Endothelial cell of umbilical vein (primary cell): ENCODE measurements at regions not wholly inside any gene's neighbourhood (a gene's known extent, or its start where the extent isn't known, plus 50 kb on each side); places are given as distances from the start of the nearest gene placed in this dataset.

Experiments used
- BruUV-seq: library from RNA; stranded (reverse); fragments of 400-500 nt; replicated peaks from 2 replicates; lab custom pipeline; 2021; lab: Mats Ljungman, UMichigan
- CTCF ChIA-PET: fragments of 300-600, 350-600 bp; sonication (Branson Sonifier 250); formaldehyde crosslinking; loops from one replicate; lab custom pipeline; 2021; ENCODE audit warnings: antibody characterized with exemption, inconsistent platforms; lab: Charles Lee
- POLR2A ChIA-PET: fragments of 300-600, 350-600 bp; sonication (Branson Sonifier 250); formaldehyde crosslinking; loops from one replicate; lab custom pipeline; 2021; ENCODE audit warnings: antibody characterized with exemption, inconsistent platforms; lab: Charles Lee
- DNase-seq: peaks from one replicate; pipeline ENCODE4 v3.0.0-alpha.2; 2011; ENCODE audit warnings: low read depth, low spot score
- FAIRE-seq: peaks from 2 replicates; lab custom pipeline; 2011; peaks lifted over from hg19 to GRCh38; lab: Jason Lieb, UNC
- H2AFZ ChIP-seq: 2 replicates; pipeline ENCODE4 v1.6.0; 2012; ENCODE audit warnings: low read depth, low read length, control low read depth, inconsistent platforms
- H3K27ac ChIP-seq: 2 replicates; pipeline ENCODE4 v1.5.1; 2011; ENCODE audit warnings: low read depth, mild to moderate bottlenecking, control low read depth, low read length, moderate library complexity; ENCODE audit not compliant: insufficient read depth
- H3K27me3 ChIP-seq, 2 experiments: 2 replicates each; pipeline versions ENCODE4 v1.6.0 to v1.6.1; 2011; ENCODE audit warnings: low read length in 2 of 2, mixed read lengths in 1 of 2; ENCODE audit not compliant: control insufficient read depth in 2 of 2, insufficient read depth in 2 of 2
- H3K36me3 ChIP-seq, 2 experiments: 2 replicates in 1 of 2; 3 replicates in 1 of 2; pipeline ENCODE4 v1.5.1; 2011; ENCODE audit warnings: low read length in 2 of 2, mild to moderate bottlenecking in 1 of 2, moderate library complexity in 1 of 2; ENCODE audit not compliant: control insufficient read depth in 2 of 2, insufficient read depth in 2 of 2; ENCODE audit errors: extremely low read depth in 1 of 2
- H3K4me1 ChIP-seq: 3 replicates; pipeline ENCODE4 v1.5.1; 2011; ENCODE audit warnings: mild to moderate bottlenecking, low read length; ENCODE audit not compliant: control insufficient read depth, insufficient read depth; ENCODE audit errors: extremely low read depth
- H3K4me2 ChIP-seq: 2 replicates; pipeline ENCODE4 v1.6.1; 2011; ENCODE audit warnings: low read length, control low read depth, mixed read lengths; ENCODE audit not compliant: insufficient read depth
- H3K4me3 ChIP-seq, 3 experiments: fragments of 200-600 bp in 1 of 3; sonication (generic), shearing (Covaris generic) in 1 of 3; replicated peaks in 1 of 3; 2 replicates each; pipeline ENCODE4 v1.5.1; 2011 to 2016; ENCODE audit warnings: control low read depth in 3 of 3, low read length in 3 of 3, mild to moderate bottlenecking in 2 of 3, inconsistent platforms in 1 of 3, low read depth in 1 of 3, moderate library complexity in 1 of 3; ENCODE audit not compliant: insufficient read depth in 1 of 3
- H3K79me2 ChIP-seq: 2 replicates; pipeline ENCODE4 v1.6.0; 2012; ENCODE audit warnings: low read length, inconsistent platforms; ENCODE audit not compliant: control insufficient read depth, insufficient read depth
- H3K9ac ChIP-seq: replicated peaks from 2 replicates; pipeline ENCODE3; 2011; ENCODE audit warnings: low read length, control low read depth; ENCODE audit not compliant: insufficient read depth; ENCODE audit errors: extremely low read depth
- H3K9me1 ChIP-seq: replicated peaks from 3 replicates; pipeline ENCODE4 v1.6.0; 2011; ENCODE audit warnings: mild to moderate bottlenecking, low read length; ENCODE audit not compliant: control insufficient read depth, insufficient read depth; ENCODE audit errors: extremely low read depth
- H3K9me3 ChIP-seq: replicated peaks from 2 replicates; pipeline ENCODE4 v1.5.1; 2012; ENCODE audit warnings: low read length, inconsistent platforms; ENCODE audit not compliant: control insufficient read depth, insufficient read depth
- H4K20me1 ChIP-seq: replicated peaks from 2 replicates; pipeline ENCODE3; 2011; ENCODE audit warnings: mild to moderate bottlenecking, low read length; ENCODE audit not compliant: control insufficient read depth, insufficient read depth; ENCODE audit errors: extremely low read depth
- CTCF ChIP-seq, 2 donors: IDR thresholded peaks; 1 replicate in 1 of 2; 2 replicates in 1 of 2; pipeline ENCODE4 v1.5.1; 2011; ENCODE audit warnings: low read length in 2 of 2, mild to moderate bottlenecking in 2 of 2, moderate library complexity in 2 of 2, control low read depth in 1 of 2, inconsistent platforms in 1 of 2, low read depth in 1 of 2; ENCODE audit not compliant: insufficient read depth in 1 of 2; ENCODE audit errors: extremely low read depth in 1 of 2
- EZH2 ChIP-seq: IDR thresholded peaks from 2 replicates; pipeline ENCODE4 v1.6.1; 2012; ENCODE audit warnings: borderline replicate concordance, low read depth, mild to moderate bottlenecking, moderate library complexity, low read length, inconsistent platforms; ENCODE audit not compliant: severe bottlenecking
- FOS ChIP-seq: IDR thresholded peaks from 2 replicates; pipeline ENCODE4 v1.6.1; 2011; ENCODE audit warnings: mild to moderate bottlenecking, low read length, moderate library complexity, borderline replicate concordance; ENCODE audit not compliant: insufficient read depth
- GATA2 ChIP-seq: IDR thresholded peaks from 2 replicates; pipeline ENCODE4 v1.7.0; 2011; ENCODE audit warnings: low read depth, mild to moderate bottlenecking, moderate library complexity, mixed read lengths, low read length; ENCODE audit not compliant: insufficient read length, insufficient read depth
- JUN ChIP-seq: IDR thresholded peaks from 2 replicates; pipeline ENCODE4 v1.6.1; 2011; ENCODE audit warnings: borderline replicate concordance, low read depth; ENCODE audit not compliant: insufficient read length, insufficient read depth
- MAX ChIP-seq: IDR thresholded peaks from 2 replicates; pipeline ENCODE4 v1.6.1; 2011; ENCODE audit not compliant: insufficient read depth, insufficient read length
- MYC ChIP-seq: IDR thresholded peaks from one replicate; pipeline ENCODE4 v1.6.1; 2011; ENCODE audit warnings: mild to moderate bottlenecking, low read depth, low read length
- POLR2A ChIP-seq: IDR thresholded peaks from 2 replicates; pipeline ENCODE4 v1.6.1; 2012; ENCODE audit warnings: low read depth, mild to moderate bottlenecking, control low read depth, low read length
- POLR2AphosphoS5 ChIP-seq: IDR thresholded peaks from 2 replicates; pipeline ENCODE4 v1.6.1; 2012; ENCODE audit warnings: low read depth, mild to moderate bottlenecking, control low read depth, low read length, moderate library complexity; ENCODE audit not compliant: insufficient read depth
- dilution Hi-C: fragments of 300-500 bp; cut with MboI; formaldehyde crosslinking; loops from one replicate; pipeline ENCODE4 v1.15.0; 2019; ENCODE audit warnings: low sequenced_read_pairs; ENCODE audit not compliant: extremely low pct_ligation_motif_present
- intact Hi-C: fragments of 100-400 bp; cut with micrococcal nuclease; formaldehyde crosslinking; loops from one replicate; pipeline ENCODE4 v1.10.0; 2022

- no TSS peak for BruUV-seq
- Histone ChIP-seq H3K4me1 (no peaks in the 10 kb centered on the region), H3K9ac (no peak overlapping the region), H3K9me1 (no peaks in the 10 kb centered on the region), H3K36me3 (no peaks in the 10 kb centered on the region), H3K4me2 (no peak overlapping the region), H3K27me3 (no peaks in the 10 kb centered on the region), H3K79me2 (no peaks in the 10 kb centered on the region), H2AFZ (peak overlapping the region; percentile 23), H3K4me3 (no peak overlapping the region), H3K9me3 (no peaks in the 10 kb centered on the region), H4K20me1 (no peaks in the 10 kb centered on the region), H3K27ac (no peak overlapping the region)
- CTCF ChIA-PET: no interaction called here
- TF ChIP-seq EZH2: no peak
- POLR2A ChIA-PET: interaction anchor here (0.6 kb wide), 1 partner anchor 116 kb away, joined by 3 read pairs; no protein-coding TSS in a partner anchor
- peak; percentile 26 for FAIRE-seq
- DNase-seq: no peak
- dilution Hi-C loops: no loop called here
- intact Hi-C loops: no loop called here
These were observed 307.3 kb upstream of the RBMS3 start for GRCh38 chr3:28973609-28974008.

GRCh38 chr3:28978092-28978491 lies 302.8 kb upstream of the RBMS3 start:
- Histone ChIP-seq H3K27me3 (no peaks in the 10 kb centered on the region), H3K36me3 (no peaks in the 10 kb centered on the region), H3K27ac (no peak overlapping the region), H3K4me1 (no peaks in the 10 kb centered on the region), H3K9me3 (no peaks in the 10 kb centered on the region), H4K20me1 (no peaks in the 10 kb centered on the region), H2AFZ (no peak overlapping the region), H3K9me1 (no peaks in the 10 kb centered on the region), H3K4me3 (no peak overlapping the region), H3K79me2 (no peaks in the 10 kb centered on the region), H3K4me2 (no peak overlapping the region), H3K9ac (no peak overlapping the region)
- FAIRE-seq: no peak
- ChIA-PET POLR2A (no interaction called here), CTCF (interaction anchor here (1.0 kb wide), 1 partner anchor 11 kb away, joined by 4 read pairs; no protein-coding TSS in a partner anchor)
- no peak for DNase-seq
- intact Hi-C loops (no loop called here), dilution Hi-C loops (no loop called here)
- no TSS peak for BruUV-seq
- TF ChIP-seq MYC (no peak), CTCF (IDR thresholded peaks at IDR 0.05; ENCODE audit: extremely low read depth in 1 of 2, insufficient read depth in 1 of 2, low read depth in 1 of 2, low read length in 2 of 2) (no peak), FOS (no peak), JUN (no peak), GATA2 (no peak), POLR2AphosphoS5 (no peak), POLR2A (no peak), EZH2 (no peak), MAX (no peak)
